Prostate gland (tissue), 2 donors: ENCODE measurements at regions not wholly inside any gene's neighbourhood (a gene's known extent, or its start where the extent isn't known, plus 50 kb on each side); places are given as distances from the start of the nearest gene placed in this dataset.

Experiments
- CTCF ChIP-seq, 4 experiments: fragments of 200-600 bp in 2 of 4; fragments of 450-650 bp in 2 of 4; sonication (generic) in 2 of 4; IDR thresholded peaks; 1 replicate in 3 of 4; 2 replicates in 1 of 4; pipeline ENCODE4 v1.5.1; 2016 to 2019; ENCODE audit warnings: antibody characterized with exemption in 4 of 4, mild to moderate bottlenecking in 2 of 4, moderate library complexity in 2 of 4
- POLR2AphosphoS5 ChIP-seq: sonication (generic); formaldehyde crosslinking; IDR thresholded peaks from one replicate; pipeline ENCODE4 v1.6.1; 2017; ENCODE audit warnings: antibody characterized with exemption

DNA sequence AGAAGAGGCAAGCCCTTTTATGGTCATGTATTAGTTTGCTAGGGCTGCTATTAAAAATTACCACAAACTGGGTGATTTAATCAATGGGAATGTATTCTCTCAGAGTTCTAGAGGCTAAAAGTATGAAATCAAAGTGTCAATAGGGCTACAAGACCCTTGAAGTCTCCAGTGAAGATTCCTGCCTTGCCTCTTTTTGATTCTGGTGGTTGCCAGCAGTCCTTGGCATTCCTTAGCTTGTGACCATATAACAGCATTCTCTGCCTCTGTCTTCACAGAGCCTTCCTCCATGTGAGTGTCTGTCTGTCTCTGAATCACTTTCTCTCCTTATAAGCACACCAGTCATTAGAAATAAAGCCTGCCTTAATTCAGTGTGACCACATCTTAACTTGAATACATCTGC is 282.7 kb downstream of the KCNN2 start:
- TF ChIP-seq POLR2AphosphoS5 (no peak), CTCF (IDR thresholded peaks at IDR 0.05) (no peak)
